ENCODE measurements at regions not wholly inside any gene's neighbourhood (a gene's known extent, or its start where the extent isn't known, plus 50 kb on each side); places are given as distances from the start of the nearest gene placed in this dataset.

DNA sequence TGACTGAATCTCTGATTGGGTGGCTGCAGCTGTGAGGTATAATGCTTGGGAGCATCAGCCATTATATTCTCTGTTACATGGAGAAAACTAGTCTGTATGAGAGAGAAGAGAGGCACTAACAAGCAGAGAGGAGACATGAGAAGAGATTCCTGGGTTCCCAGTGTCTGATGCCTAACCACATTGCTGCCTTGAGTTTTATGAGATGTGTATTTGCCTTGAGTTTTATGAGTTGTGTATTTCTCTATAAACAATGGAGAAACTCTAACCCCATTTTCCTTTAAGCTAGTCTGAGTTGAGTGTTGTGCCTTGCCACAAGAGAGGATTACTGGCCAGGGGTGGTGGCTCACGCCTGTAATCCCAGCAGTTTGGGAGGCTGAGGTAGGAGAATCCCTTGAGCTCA, 208.1 kb downstream of the BCOR start:
- Histone ChIP-seq H3K4me3 (ENCODE audit: low read length) (no peak overlapping the region), H3K9me3 (ENCODE audit: control insufficient read depth, low read length) (no peaks in the 10 kb centered on the region), H3K9ac (ENCODE audit: extremely low read depth, low read length, poor library complexity, severe bottlenecking) (no peak overlapping the region), H3K27ac (ENCODE audit: low read depth, low read length) (no peak overlapping the region), H3K27me3 (ENCODE audit: control insufficient read depth, insufficient read depth, low read length, poor library complexity, severe bottlenecking) (no peaks in the 10 kb centered on the region), H3K4me1 (ENCODE audit: control insufficient read depth, insufficient read depth, low read length) (no peaks in the 10 kb centered on the region), H3K36me3 (ENCODE audit: control insufficient read depth, insufficient read depth, low read length) (no peaks in the 10 kb centered on the region)
- 83% methylated on average over 1 of the region's 1 CpG; no CpG with 5 or more reads in 1 of the 2 experiments for WGBS, 2 experiments (ENCODE audit: insufficient coverage in 1 of 2, insufficient read length in 1 of 2)
- H3K27me3 Mint-ChIP-seq (ENCODE audit: insufficient read depth) = peaks cover 19% of the 10 kb centered on the region
- TF ChIP-seq, protein P1, sequence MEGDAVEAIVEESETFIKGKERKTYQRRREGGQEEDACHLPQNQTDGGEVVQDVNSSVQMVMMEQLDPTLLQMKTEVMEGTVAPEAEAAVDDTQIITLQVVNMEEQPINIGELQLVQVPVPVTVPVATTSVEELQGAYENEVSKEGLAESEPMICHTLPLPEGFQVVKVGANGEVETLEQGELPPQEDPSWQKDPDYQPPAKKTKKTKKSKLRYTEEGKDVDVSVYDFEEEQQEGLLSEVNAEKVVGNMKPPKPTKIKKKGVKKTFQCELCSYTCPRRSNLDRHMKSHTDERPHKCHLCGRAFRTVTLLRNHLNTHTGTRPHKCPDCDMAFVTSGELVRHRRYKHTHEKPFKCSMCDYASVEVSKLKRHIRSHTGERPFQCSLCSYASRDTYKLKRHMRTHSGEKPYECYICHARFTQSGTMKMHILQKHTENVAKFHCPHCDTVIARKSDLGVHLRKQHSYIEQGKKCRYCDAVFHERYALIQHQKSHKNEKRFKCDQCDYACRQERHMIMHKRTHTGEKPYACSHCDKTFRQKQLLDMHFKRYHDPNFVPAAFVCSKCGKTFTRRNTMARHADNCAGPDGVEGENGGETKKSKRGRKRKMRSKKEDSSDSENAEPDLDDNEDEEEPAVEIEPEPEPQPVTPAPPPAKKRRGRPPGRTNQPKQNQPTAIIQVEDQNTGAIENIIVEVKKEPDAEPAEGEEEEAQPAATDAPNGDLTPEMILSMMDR (conservative IDR thresholded peaks at IDR 0.05) = no peak
- peaks cover 9% of the 10 kb centered on the region for H3K9me3 Mint-ChIP-seq
- H3K4me1 Mint-ChIP-seq = no peaks in the 10 kb centered on the region
- H3K27ac Mint-ChIP-seq = no peak overlapping the region
- no peak overlapping the region for H3K4me3 Mint-ChIP-seq
- H3K36me3 Mint-ChIP-seq (ENCODE audit: low read depth) = no peaks in the 10 kb centered on the region
- DNase-seq = no peak

DNA sequence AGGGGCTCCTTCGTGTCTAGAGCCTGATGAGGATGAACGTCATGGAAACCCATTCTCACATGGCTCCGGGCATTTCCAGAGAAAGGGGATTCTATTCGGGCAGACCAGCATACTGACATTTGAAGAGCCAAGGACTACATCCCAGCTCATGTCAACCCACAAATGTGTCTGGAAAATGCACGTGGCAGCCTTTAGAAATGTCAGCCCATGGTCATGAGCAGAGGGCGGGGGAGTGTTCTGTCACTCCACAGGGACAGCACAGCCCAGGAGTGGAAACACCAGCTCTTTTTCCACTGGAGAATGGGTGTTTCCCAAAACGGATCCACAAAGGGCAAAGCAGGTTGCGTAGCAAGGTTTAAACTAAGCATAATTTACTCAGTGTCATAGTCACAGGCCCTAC, 207.0 kb downstream of the BCOR start:
- peaks cover 19% of the 10 kb centered on the region for H3K27me3 Mint-ChIP-seq (ENCODE audit: insufficient read depth)
- Histone ChIP-seq H3K4me3 (ENCODE audit: low read length) (no peak overlapping the region), H3K9me3 (ENCODE audit: control insufficient read depth, low read length) (no peaks in the 10 kb centered on the region), H3K36me3 (ENCODE audit: control insufficient read depth, insufficient read depth, low read length) (no peaks in the 10 kb centered on the region), H3K27ac (ENCODE audit: low read depth, low read length) (no peak overlapping the region), H3K4me1 (ENCODE audit: control insufficient read depth, insufficient read depth, low read length) (no peaks in the 10 kb centered on the region), H3K27me3 (ENCODE audit: control insufficient read depth, insufficient read depth, low read length, poor library complexity, severe bottlenecking) (no peaks in the 10 kb centered on the region), H3K9ac (ENCODE audit: extremely low read depth, low read length, poor library complexity, severe bottlenecking) (no peak overlapping the region)
- H3K9me3 Mint-ChIP-seq = peaks cover 9% of the 10 kb centered on the region
- TF ChIP-seq, protein P1 (conservative IDR thresholded peaks at IDR 0.05) = no peak
- WGBS, 2 experiments (ENCODE audit: insufficient coverage in 1 of 2, insufficient read length in 1 of 2) = 82 to 93% methylated on average over 4 to 8 of the region's 8 CpGs
- no peaks in the 10 kb centered on the region for H3K4me1 Mint-ChIP-seq
- H3K4me3 Mint-ChIP-seq = no peak overlapping the region
- H3K36me3 Mint-ChIP-seq (ENCODE audit: low read depth) = no peaks in the 10 kb centered on the region
- H3K27ac Mint-ChIP-seq = no peak overlapping the region
- no peak for DNase-seq

DNA sequence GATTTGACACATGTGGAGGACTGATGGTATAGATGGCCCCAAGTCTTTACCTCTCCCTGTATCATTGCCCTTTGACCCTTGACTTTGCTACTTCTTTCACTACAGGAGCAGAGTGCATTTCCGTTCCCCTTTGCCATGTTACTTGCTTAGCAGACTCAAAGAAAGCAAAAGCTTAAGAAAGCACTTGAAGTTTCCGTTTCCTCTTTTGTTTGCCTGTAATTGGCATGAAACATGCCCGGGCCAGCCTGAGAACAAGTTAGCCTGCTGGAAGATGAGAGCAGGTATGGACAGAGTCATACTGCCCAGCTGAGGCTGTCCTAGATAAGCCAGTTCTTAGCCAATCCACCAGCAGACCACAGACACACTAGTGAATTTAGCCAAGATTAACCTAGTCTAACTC, 206.0 kb downstream of the BCOR start:
- peaks cover 14% of the 10 kb centered on the region for H3K9me3 Mint-ChIP-seq

More for the DNA sequence above, 206.0 kb downstream of the BCOR start:
- WGBS, 2 experiments (ENCODE audit: insufficient coverage in 1 of 2, insufficient read length in 1 of 2) = 83 to 92% methylated on average over 1 to 3 of the region's 3 CpGs
- Mint-ChIP-seq H3K4me3 (no peak overlapping the region), H3K36me3 (ENCODE audit: low read depth) (no peaks in the 10 kb centered on the region), H3K4me1 (no peaks in the 10 kb centered on the region), H3K27ac (no peak overlapping the region), H3K27me3 (ENCODE audit: insufficient read depth) (peaks cover 14% of the 10 kb centered on the region)
- Histone ChIP-seq H3K9me3 (ENCODE audit: control insufficient read depth, low read length) (no peaks in the 10 kb centered on the region), H3K4me1 (ENCODE audit: control insufficient read depth, insufficient read depth, low read length) (no peaks in the 10 kb centered on the region), H3K9ac (ENCODE audit: extremely low read depth, low read length, poor library complexity, severe bottlenecking) (no peak overlapping the region), H3K27ac (ENCODE audit: low read depth, low read length) (no peak overlapping the region), H3K36me3 (ENCODE audit: control insufficient read depth, insufficient read depth, low read length) (no peaks in the 10 kb centered on the region), H3K27me3 (ENCODE audit: control insufficient read depth, insufficient read depth, low read length, poor library complexity, severe bottlenecking) (no peaks in the 10 kb centered on the region), H3K4me3 (ENCODE audit: low read length) (no peak overlapping the region)
- DNase-seq = no peak
- TF ChIP-seq, protein P1 (conservative IDR thresholded peaks at IDR 0.05) = no peak

Data from endodermal cell (in vitro differentiated cells).